Fibroblast of lung (primary cell): ENCODE measurements at regions not wholly inside any gene's neighbourhood (a gene's known extent, or its start where the extent isn't known, plus 50 kb on each side); places are given as distances from the start of the nearest gene placed in this dataset.

ENCODE experiments used
- CTCF ChIP-seq, 2 donors: IDR thresholded peaks in 1 of 2; conservative IDR thresholded peaks in 1 of 2; 1 replicate in 1 of 2; 2 replicates in 1 of 2; pipeline ENCODE4 v1.5.1; 2011 to 2012; ENCODE audit warnings: low read length in 2 of 2, control low read depth in 1 of 2, inconsistent platforms in 1 of 2, low read depth in 1 of 2, mild to moderate bottlenecking in 1 of 2
- EZH2 ChIP-seq: IDR thresholded peaks from 2 replicates; pipeline ENCODE4 v1.5.1; 2012; ENCODE audit warnings: low read length, control low read depth, mild to moderate bottlenecking; ENCODE audit errors: missing control alignments

- TF ChIP-seq CTCF (conservative IDR thresholded peaks at IDR 0.05 in 1 of 2, IDR thresholded peaks at IDR 0.05 in 1 of 2; ENCODE audit: low read depth in 1 of 2, low read length in 2 of 2), result no peak
- TF ChIP-seq EZH2, result no peak
Measured at GRCh38 chr3:147630921-147631415, 221.8 kb downstream of the ZIC1 start.
